Erythroblast (primary cell): ENCODE measurements at regions not wholly inside any gene's neighbourhood (a gene's known extent, or its start where the extent isn't known, plus 50 kb on each side); places are given as distances from the start of the nearest gene placed in this dataset.

Experiments used
- DNase-seq, 2 experiments: peaks; one replicate each; lab custom pipeline; 2025; lab: John Stamatoyannopoulos, UW
- GATA1 ChIP-seq: IDR thresholded peaks from 2 replicates; pipeline ENCODE4 v1.6.1; 2011; ENCODE audit warnings: low read depth, mild to moderate bottlenecking, control low read depth, low read length, moderate library complexity
- POLR2A ChIP-seq: IDR thresholded peaks from 2 replicates; pipeline ENCODE4 v1.6.1; 2011; ENCODE audit warnings: mild to moderate bottlenecking, low read length

- TF ChIP-seq GATA1 (no peak), POLR2A (no peak)
- DNase-seq: no peak
These were observed 447.7 kb upstream of the MAF start for GRCh38 chr16:80048250-80048649.

- TF ChIP-seq POLR2A: no peak
- DNase-seq: no peak
These were observed 447.3 kb upstream of the MAF start for GRCh38 chr16:80047842-80048241.

- TF ChIP-seq GATA1: no peak
- no peak for TF ChIP-seq POLR2A
- DNase-seq: no peak
These were observed 446.3 kb upstream of the MAF start for GRCh38 chr16:80046848-80047247.

GRCh38 chr16:80046261-80046660, 445.7 kb upstream of the MAF start:
- DNase-seq: no peak
- TF ChIP-seq POLR2A: no peak
- no peak for TF ChIP-seq GATA1

- TF ChIP-seq GATA1 (no peak), POLR2A (no peak)
These were observed 445.3 kb upstream of the MAF start for GRCh38 chr16:80045861-80046260.

GRCh38 chr16:80041410-80041809, 440.9 kb upstream of the MAF start:
- no peak for DNase-seq
- no peak for TF ChIP-seq POLR2A
- TF ChIP-seq GATA1: no peak

More at GRCh38 chr16:80045861-80046260, 445.3 kb upstream of the MAF start:
- DNase-seq: no peak

DNA sequence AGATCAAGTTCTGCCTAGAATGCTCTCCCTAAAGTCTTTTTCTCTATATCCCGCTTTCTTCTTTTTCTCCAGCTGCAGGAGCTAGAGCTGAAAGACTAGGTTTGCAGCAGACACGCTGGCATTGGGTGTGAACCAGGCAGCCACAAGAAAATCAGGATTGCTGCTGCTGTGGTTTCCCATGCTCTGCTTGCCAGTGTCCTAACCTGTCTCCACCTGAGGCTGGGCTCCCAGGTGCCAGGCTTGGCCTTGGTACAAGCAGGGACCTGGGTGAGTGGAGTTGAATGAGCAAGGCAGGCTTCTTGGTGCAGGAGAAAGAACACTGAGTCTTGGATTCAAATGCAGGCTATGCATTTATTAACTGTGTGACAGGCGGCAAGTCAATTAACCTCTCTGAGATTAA, 440.3 kb upstream of the MAF start:
- TF ChIP-seq GATA1: no peak
- no peak for TF ChIP-seq POLR2A
- no peak for DNase-seq

- TF ChIP-seq GATA1 (no peak), POLR2A (no peak)
- DNase-seq: no peak
These were observed 439.9 kb upstream of the MAF start for GRCh38 chr16:80040413-80040812.

DNA sequence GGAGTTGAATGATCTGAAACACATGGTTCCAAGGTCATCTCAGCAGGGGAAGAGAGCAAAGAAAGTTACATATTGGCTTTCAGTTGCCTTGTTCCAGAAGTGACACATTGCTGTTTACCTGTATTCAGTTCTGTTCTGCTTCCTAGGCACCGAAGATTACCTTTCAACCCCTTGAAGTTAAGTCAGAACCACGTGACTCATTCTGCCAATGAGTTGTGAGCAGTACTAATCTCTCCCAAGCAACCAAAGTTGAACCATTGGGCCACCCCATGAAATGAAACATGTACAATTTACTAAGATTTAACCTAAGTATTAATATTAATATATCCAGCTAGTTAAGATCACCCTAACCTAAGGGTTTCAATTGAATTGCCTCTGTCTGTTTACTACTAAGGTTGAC, 439.2 kb upstream of the MAF start:
- TF ChIP-seq POLR2A (no peak), GATA1 (no peak)
- DNase-seq: no peak

DNA sequence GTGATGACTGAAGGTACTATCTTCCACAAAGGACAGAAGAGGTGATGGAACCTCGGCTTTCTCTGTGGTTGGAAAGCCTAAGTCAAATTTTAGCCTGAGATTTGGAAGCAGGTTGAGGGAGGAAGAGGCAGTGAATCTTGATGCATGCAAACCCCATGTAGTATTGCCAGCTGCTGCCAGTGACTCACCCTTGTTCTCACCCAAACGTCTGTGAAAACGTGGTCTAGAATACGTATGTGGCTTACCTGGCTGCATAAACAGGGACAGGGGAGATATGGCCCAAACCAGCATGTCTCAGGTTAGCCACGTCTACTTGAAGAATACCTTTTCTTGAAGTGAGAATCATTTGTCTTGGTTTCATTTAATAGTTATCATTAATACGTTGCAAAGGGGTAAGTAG, 438.0 kb upstream of the MAF start:
- DNase-seq: no peak
- TF ChIP-seq POLR2A (no peak), GATA1 (no peak)

DNA sequence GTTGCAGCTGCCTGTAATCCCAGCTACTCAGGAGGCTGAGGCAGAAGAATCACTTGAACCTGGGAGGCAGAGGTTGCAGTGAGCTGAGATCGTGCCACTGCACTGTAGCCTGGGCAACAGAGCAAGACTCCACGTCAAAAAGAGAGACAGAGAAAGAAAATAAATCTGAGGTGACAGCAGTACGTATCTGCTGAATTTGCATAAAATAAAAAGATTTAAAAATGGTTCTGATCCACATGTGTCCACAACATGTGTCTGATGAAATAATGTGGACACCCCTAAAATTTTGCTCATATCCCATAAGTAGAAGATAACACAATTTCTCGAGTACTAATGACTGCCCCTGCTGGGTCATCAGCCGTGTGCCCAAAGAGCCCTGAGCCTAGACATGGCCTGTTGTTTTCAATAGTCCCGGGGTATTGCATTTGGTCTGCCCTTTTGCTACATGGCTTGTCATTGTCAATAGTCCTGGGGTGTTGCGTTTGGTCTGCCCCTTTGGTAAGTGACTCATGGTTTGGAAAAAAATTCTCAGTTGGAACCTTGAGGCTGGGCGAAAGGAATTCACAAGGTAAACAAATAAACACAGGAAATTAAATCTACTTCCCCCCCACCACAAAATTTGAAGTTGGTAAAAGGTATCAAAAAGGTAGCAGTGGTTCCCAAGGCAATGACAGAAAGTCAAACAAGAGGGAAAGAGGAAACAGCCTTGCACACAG, 434.6 kb upstream of the MAF start:
- TF ChIP-seq POLR2A: no peak
- no peak for TF ChIP-seq GATA1
- DNase-seq: no peak

DNA sequence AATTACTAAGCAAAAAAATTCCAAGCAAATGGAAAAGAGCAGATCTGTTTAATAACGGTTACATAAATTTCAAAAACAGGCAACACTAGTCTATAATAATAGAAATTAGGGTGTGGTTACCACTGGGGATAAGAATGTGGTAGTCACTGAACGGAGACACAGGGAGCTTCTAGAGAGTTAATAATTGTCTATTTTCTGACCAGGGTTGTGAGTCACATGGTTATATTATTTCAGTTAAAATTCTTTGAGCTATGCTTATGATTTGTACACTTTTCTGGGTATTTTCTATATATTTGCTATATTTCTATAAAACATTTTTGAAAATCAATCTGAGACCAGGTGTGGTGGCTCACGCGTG, 433.9 kb upstream of the MAF start:
- no peak for TF ChIP-seq GATA1
- TF ChIP-seq POLR2A: no peak
- DNase-seq: no peak

DNA sequence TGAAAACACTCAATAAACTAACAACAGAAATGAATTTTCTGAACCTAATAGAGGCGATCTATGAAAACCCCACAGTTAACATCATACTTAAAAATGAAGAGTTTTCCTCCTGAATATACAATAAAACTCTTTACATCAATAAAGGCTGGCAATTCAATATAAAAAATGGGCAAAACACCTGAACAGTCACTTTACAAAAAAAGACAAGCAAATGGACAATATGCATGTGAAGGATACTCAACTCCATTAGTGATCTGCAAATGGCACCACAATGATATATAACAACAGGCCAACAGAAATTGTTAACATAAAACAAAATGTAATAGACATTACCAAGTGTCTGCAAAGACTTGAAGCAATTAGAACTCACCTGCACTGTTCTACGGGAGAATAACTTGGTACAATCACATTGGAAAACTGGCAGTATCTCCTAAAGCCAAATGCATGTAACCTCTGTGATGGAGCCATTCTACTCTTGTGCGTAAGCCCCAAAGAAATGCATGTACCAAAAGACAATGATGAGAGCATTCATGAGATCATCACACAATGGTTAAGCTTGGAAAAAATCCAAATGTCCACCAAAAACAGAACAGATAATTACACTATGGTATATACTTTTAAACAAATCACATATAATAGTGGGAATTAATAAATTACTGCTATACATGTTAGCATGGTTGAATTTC, 433.4 kb upstream of the MAF start:
- no peak for DNase-seq
- TF ChIP-seq POLR2A (no peak), GATA1 (no peak)

DNA sequence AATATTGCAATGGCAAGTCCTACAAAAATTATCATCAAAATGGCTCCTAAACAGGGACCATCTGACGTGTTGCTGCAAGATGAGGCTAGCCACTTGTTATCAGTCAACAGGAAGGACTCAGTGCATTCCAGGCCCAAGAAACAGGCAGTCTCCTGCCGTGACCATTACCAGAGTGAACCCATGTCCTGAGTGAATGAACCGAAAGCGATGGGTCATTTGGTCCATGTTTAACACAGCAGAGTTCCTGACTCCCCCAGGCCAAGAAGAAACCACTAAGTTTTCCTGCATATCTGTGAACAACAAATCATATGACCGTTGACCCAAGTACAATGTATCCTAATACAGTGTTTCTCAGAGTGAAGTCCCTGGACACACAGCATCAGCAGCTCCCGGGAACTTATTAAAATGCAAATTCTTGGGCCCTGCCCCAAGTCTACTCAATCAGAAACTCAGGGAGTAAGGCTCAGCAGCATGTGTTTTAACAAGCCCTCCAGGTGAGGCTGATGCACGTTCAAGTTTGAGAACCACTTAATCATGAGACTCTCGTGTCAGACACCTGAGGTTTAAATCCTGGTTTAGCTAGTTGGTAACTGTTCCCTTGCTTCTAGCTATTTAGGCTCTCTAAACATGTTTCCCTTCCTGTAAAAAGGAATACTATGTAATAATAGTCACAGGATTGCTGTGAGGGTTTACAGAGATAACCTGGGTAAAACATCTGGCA, 429.4 kb upstream of the MAF start:
- TF ChIP-seq POLR2A (no peak), GATA1 (no peak)
- no peak for DNase-seq
